Esophagus squamous epithelium (tissue), 4 donors: ENCODE measurements at regions not wholly inside any gene's neighbourhood (a gene's known extent, or its start where the extent isn't known, plus 50 kb on each side); places are given as distances from the start of the nearest gene placed in this dataset.

Source experiments
- CTCF ChIP-seq, 6 experiments: fragments of 450-650 bp in 4 of 6; fragments of 200-600 bp in 2 of 6; sonication (generic) in 2 of 6; IDR thresholded peaks; one replicate each; pipeline ENCODE4 v1.5.1; 2016 to 2019; ENCODE audit warnings: antibody characterized with exemption in 6 of 6, mild to moderate bottlenecking in 4 of 6, moderate library complexity in 4 of 6
- POLR2A ChIP-seq, 4 donors: fragments of 450-650 bp; IDR thresholded peaks; one replicate each; pipeline ENCODE4 v1.6.1; 2017; ENCODE audit warnings: antibody characterized with exemption in 4 of 4, mild to moderate bottlenecking in 4 of 4, moderate library complexity in 3 of 4

GRCh38 chr3:87796843-87797185 lies 262.0 kb downstream of the CGGBP1 start:
- no peak for TF ChIP-seq CTCF (IDR thresholded peaks at IDR 0.05)
- TF ChIP-seq POLR2A (IDR thresholded peaks at IDR 0.05), result no peak
